SK-N-SH treated with all-trans-retinoic acid at 6 μM for 48 hours (cell line): ENCODE measurements at regions not wholly inside any gene's neighbourhood (a gene's known extent, or its start where the extent isn't known, plus 50 kb on each side); places are given as distances from the start of the nearest gene placed in this dataset.

Experiments
- ATAC-seq: fragments of 200-7000 bp; cut with Tn5 transposase; 3 replicates; pipeline ENCODE4 v1.9.1; 2020; ENCODE audit warnings: mild to moderate bottlenecking, moderate library complexity
- ARNTL ChIP-seq: fragments of 450-650 bp; formaldehyde crosslinking; IDR thresholded peaks from 2 replicates; pipeline ENCODE4 v1.5.0; 2020; ENCODE audit warnings: low read depth, mild to moderate bottlenecking, moderate library complexity, borderline replicate concordance
- BACH2 ChIP-seq: fragments of 250-450 bp; sonication (Bioruptor Pico); IDR thresholded peaks from 2 replicates; pipeline ENCODE4 v1.9.0; 2021; ENCODE audit warnings: mild to moderate bottlenecking, borderline replicate concordance
- CSDC2 ChIP-seq: fragments of 250-450 bp; sonication (Bioruptor Pico); IDR thresholded peaks from 2 replicates; pipeline ENCODE4 v1.5.0; 2020; ENCODE audit warnings: mild to moderate bottlenecking, moderate library complexity
- ESRRG ChIP-seq: fragments of 250-450 bp; sonication (Bioruptor Pico); IDR thresholded peaks from 2 replicates; pipeline ENCODE4 v1.6.1; 2021; ENCODE audit warnings: mild to moderate bottlenecking
- GLIS3 ChIP-seq: fragments of 250-450 bp; sonication (Bioruptor Pico); IDR thresholded peaks from 2 replicates; pipeline ENCODE4 v1.5.0; 2020; ENCODE audit warnings: mild to moderate bottlenecking, moderate library complexity
- ISL1 ChIP-seq: fragments of 250-450 bp; sonication (Bioruptor Pico); IDR thresholded peaks from 2 replicates; pipeline ENCODE4 v2.1.2; 2022; ENCODE audit warnings: mild to moderate bottlenecking, moderate library complexity
- OSR1 ChIP-seq: fragments of 250-450 bp; sonication (Bioruptor Pico); IDR thresholded peaks from 2 replicates; pipeline ENCODE4 v1.8.0; 2022; ENCODE audit warnings: moderate library complexity, mild to moderate bottlenecking, inconsistent platforms
- PATZ1 ChIP-seq: fragments of 250-450 bp; sonication (Bioruptor Pico); IDR thresholded peaks from 2 replicates; pipeline ENCODE4 v1.8.0; 2020; ENCODE audit warnings: mild to moderate bottlenecking, moderate library complexity, borderline replicate concordance
- PPARA ChIP-seq: fragments of 250-450 bp; sonication (Bioruptor Pico); IDR thresholded peaks from 2 replicates; pipeline ENCODE4 v1.5.0; 2020; ENCODE audit warnings: mild to moderate bottlenecking, borderline replicate concordance
- RARB ChIP-seq: fragments of 250-450 bp; sonication (Bioruptor Pico); IDR thresholded peaks from 2 replicates; pipeline ENCODE4 v1.8.0; 2021; ENCODE audit warnings: mild to moderate bottlenecking, moderate library complexity
- SNAI2 ChIP-seq: fragments of 250-450 bp; sonication (Bioruptor Pico); IDR thresholded peaks from 2 replicates; pipeline ENCODE4 v1.5.0; 2020; ENCODE audit warnings: mild to moderate bottlenecking, moderate library complexity
- TCF4 ChIP-seq: fragments of 250-450 bp; sonication (Bioruptor Pico); IDR thresholded peaks from 2 replicates; pipeline ENCODE4 v1.8.0; 2021; ENCODE audit warnings: mild to moderate bottlenecking, moderate library complexity, borderline replicate concordance
- TOX ChIP-seq: fragments of 250-450 bp; sonication (Bioruptor Pico); IDR thresholded peaks from 2 replicates; pipeline ENCODE4 v1.8.0; 2021; ENCODE audit warnings: mild to moderate bottlenecking, moderate library complexity, borderline replicate concordance
- ZC3H10 ChIP-seq: fragments of 250-450 bp; sonication (Bioruptor Pico); IDR thresholded peaks from 2 replicates; pipeline ENCODE4 v1.5.1; 2021; ENCODE audit warnings: mild to moderate bottlenecking, moderate library complexity
- ZFP3 ChIP-seq: fragments of 250-450 bp; sonication (Bioruptor Pico); IDR thresholded peaks from 2 replicates; pipeline ENCODE4 v1.5.0; 2020; ENCODE audit warnings: mild to moderate bottlenecking, moderate library complexity
- ZFP30 ChIP-seq: fragments of 450-650 bp; formaldehyde crosslinking; IDR thresholded peaks from 2 replicates; pipeline ENCODE4 v1.5.0; 2022; ENCODE audit warnings: mild to moderate bottlenecking, moderate library complexity
- ZNF565 ChIP-seq: fragments of 450-650 bp; formaldehyde crosslinking; conservative IDR thresholded peaks from 2 replicates; pipeline ENCODE4 v1.5.0; 2020; ENCODE audit warnings: low read depth, mild to moderate bottlenecking, moderate library complexity
- ZNF70 ChIP-seq: fragments of 450-650 bp; formaldehyde crosslinking; IDR thresholded peaks from 2 replicates; pipeline ENCODE4 v1.5.0; 2020; ENCODE audit warnings: mild to moderate bottlenecking, moderate library complexity
- ZNF8 ChIP-seq: fragments of 450-650 bp; formaldehyde crosslinking; IDR thresholded peaks from 2 replicates; pipeline ENCODE4 v1.5.0; 2020; ENCODE audit warnings: mild to moderate bottlenecking, moderate library complexity
- TF ChIP-seq, protein P1 (sequence below): fragments of 250-450 bp; sonication (Bioruptor Pico); IDR thresholded peaks from 2 replicates; pipeline ENCODE4 v1.5.0; 2020; ENCODE audit warnings: mild to moderate bottlenecking, moderate library complexity
- TF ChIP-seq, protein P2 (sequence below): fragments of 250-450 bp; sonication (Bioruptor Pico); IDR thresholded peaks from 2 replicates; pipeline ENCODE4 v1.5.1; 2021; ENCODE audit warnings: mild to moderate bottlenecking, moderate library complexity

DNA sequence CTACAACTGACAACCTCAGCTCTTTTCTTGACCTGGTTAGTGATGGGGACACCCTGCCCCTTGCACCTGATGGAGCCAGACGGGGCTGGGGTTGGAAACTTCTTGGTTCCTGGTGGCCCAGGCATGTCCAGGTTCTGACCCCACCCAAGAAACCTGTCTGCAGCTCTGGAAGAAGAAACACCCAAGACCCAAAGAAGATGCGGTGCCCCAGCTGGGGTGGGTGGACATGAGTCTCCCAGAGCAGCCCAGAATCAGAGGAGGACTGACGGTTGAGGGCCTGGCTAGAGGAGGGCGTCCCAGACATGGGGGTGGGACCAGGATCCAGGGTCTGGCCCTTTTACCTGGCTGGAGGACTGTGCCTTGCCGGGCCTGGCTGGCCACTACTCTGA is 202.4 kb downstream of the GLRX3 start:
- no peak for TF ChIP-seq BACH2
- TF ChIP-seq, protein P1, sequence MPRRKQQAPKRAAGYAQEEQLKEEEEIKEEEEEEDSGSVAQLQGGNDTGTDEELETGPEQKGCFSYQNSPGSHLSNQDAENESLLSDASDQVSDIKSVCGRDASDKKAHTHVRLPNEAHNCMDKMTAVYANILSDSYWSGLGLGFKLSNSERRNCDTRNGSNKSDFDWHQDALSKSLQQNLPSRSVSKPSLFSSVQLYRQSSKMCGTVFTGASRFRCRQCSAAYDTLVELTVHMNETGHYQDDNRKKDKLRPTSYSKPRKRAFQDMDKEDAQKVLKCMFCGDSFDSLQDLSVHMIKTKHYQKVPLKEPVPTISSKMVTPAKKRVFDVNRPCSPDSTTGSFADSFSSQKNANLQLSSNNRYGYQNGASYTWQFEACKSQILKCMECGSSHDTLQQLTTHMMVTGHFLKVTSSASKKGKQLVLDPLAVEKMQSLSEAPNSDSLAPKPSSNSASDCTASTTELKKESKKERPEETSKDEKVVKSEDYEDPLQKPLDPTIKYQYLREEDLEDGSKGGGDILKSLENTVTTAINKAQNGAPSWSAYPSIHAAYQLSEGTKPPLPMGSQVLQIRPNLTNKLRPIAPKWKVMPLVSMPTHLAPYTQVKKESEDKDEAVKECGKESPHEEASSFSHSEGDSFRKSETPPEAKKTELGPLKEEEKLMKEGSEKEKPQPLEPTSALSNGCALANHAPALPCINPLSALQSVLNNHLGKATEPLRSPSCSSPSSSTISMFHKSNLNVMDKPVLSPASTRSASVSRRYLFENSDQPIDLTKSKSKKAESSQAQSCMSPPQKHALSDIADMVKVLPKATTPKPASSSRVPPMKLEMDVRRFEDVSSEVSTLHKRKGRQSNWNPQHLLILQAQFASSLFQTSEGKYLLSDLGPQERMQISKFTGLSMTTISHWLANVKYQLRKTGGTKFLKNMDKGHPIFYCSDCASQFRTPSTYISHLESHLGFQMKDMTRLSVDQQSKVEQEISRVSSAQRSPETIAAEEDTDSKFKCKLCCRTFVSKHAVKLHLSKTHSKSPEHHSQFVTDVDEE = no peak
- TF ChIP-seq RARB (CRISPR knock-in tag) = no peak
- no peak for TF ChIP-seq ZFP3 (CRISPR knock-in tag)
- no peak for TF ChIP-seq OSR1 (CRISPR knock-in tag)
- TF ChIP-seq CSDC2 = no peak
- TF ChIP-seq ZNF8 (CRISPR knock-in tag) = no peak
- no peak for TF ChIP-seq ISL1 (CRISPR knock-in tag)
- no peak for TF ChIP-seq PPARA (CRISPR knock-in tag)
- no peak for TF ChIP-seq SNAI2 (CRISPR knock-in tag)
- TF ChIP-seq PATZ1 (CRISPR knock-in tag) = no peak
- no peak for TF ChIP-seq ZFP30 (CRISPR knock-in tag)
- TF ChIP-seq ZC3H10 (CRISPR knock-in tag) = no peak
- TF ChIP-seq TOX (CRISPR knock-in tag) = no peak
- TF ChIP-seq TCF4 (CRISPR knock-in tag) = no peak
- TF ChIP-seq, protein P2, sequence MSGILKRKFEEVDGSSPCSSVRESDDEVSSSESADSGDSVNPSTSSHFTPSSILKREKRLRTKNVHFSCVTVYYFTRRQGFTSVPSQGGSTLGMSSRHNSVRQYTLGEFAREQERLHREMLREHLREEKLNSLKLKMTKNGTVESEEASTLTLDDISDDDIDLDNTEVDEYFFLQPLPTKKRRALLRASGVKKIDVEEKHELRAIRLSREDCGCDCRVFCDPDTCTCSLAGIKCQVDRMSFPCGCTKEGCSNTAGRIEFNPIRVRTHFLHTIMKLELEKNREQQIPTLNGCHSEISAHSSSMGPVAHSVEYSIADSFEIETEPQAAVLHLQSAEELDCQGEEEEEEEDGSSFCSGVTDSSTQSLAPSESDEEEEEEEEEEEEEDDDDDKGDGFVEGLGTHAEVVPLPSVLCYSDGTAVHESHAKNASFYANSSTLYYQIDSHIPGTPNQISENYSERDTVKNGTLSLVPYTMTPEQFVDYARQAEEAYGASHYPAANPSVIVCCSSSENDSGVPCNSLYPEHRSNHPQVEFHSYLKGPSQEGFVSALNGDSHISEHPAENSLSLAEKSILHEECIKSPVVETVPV (CRISPR knock-in tag) = no peak
- TF ChIP-seq, all 23 proteins: peak for 0

GRCh38 chr10:130339091-130339490 is 202.9 kb downstream of the GLRX3 start:
- no peak for ATAC-seq
- TF ChIP-seq TOX (CRISPR knock-in tag) (no peak), ESRRG (CRISPR knock-in tag) (no peak), PPARA (CRISPR knock-in tag) (no peak), GLIS3 (CRISPR knock-in tag) (no peak), BACH2 (no peak), ZFP3 (CRISPR knock-in tag) (no peak), ZFP30 (CRISPR knock-in tag) (no peak), TCF4 (CRISPR knock-in tag) (no peak), SNAI2 (CRISPR knock-in tag) (no peak), RARB (CRISPR knock-in tag) (no peak), ZNF565 (CRISPR knock-in tag) (no peak), CSDC2 (no peak), ZC3H10 (CRISPR knock-in tag) (no peak), ISL1 (CRISPR knock-in tag) (no peak)
- TF ChIP-seq, all 23 proteins: peak for 0

More for the DNA sequence above, 202.4 kb downstream of the GLRX3 start:
- ATAC-seq = no peak

DNA sequence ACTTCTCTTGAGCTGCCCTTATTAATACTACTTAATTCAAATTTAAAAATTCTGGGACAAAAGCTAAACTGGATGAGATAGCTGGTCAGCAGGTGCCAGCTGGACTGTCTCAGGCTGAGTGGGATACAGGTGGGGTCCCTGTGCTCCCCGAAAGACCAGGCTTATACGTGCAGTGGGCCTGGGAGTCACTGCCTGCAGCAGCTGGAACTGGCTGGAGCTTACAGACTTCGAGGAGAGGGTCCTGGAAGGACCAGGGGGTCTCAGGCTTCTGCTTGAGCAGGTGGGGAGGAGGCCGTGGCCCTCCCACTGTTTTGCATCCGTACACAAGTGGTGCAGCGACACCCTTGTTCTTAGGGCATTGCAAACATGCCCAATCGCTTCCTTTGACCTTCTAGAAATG is 203.7 kb downstream of the GLRX3 start:
- TF ChIP-seq ARNTL (CRISPR knock-in tag) (no peak), ZFP3 (CRISPR knock-in tag) (no peak), SNAI2 (CRISPR knock-in tag) (no peak), ZC3H10 (CRISPR knock-in tag) (no peak), ESRRG (CRISPR knock-in tag) (no peak), BACH2 (no peak), GLIS3 (CRISPR knock-in tag) (no peak), ISL1 (CRISPR knock-in tag) (no peak), PPARA (CRISPR knock-in tag) (no peak), ZNF70 (no peak), PATZ1 (CRISPR knock-in tag) (no peak), TOX (CRISPR knock-in tag) (no peak), ZNF565 (CRISPR knock-in tag) (no peak)
- TF ChIP-seq, protein P2 (CRISPR knock-in tag) = no peak
- TF ChIP-seq, protein P1 = no peak
- no peak for ATAC-seq
